OCI-LY1 (cell line): ENCODE measurements at regions not wholly inside any gene's neighbourhood (a gene's known extent, or its start where the extent isn't known, plus 50 kb on each side); places are given as distances from the start of the nearest gene placed in this dataset.

Source experiments
- H2AFZ ChIP-seq: fragments of 200-600 bp; sonication (generic), shearing (Covaris generic); 2 replicates; pipeline ENCODE4 v1.6.0; 2014; ENCODE audit warnings: antibody characterized with exemption, mild to moderate bottlenecking, low read length
- H3F3A ChIP-seq: fragments of 200-600 bp; sonication (generic), shearing (Covaris generic); 2 replicates; pipeline ENCODE4 v1.6.0; 2014; ENCODE audit warnings: mild to moderate bottlenecking, antibody characterized with exemption, low read length, moderate library complexity; ENCODE audit not compliant: insufficient read depth
- H3K27ac ChIP-seq: fragments of 200-600 bp; sonication (generic); 2 replicates; pipeline ENCODE4 v1.5.1; 2014; ENCODE audit warnings: low read length, mixed run types, mild to moderate bottlenecking, low read depth; ENCODE audit not compliant: poor library complexity, severe bottlenecking
- H3K27me3 ChIP-seq: fragments of 200-600 bp; sonication (generic); 2 replicates; pipeline ENCODE4 v1.6.0; 2014; ENCODE audit warnings: antibody characterized with exemption, mild to moderate bottlenecking, low read length, moderate library complexity; ENCODE audit not compliant: insufficient read depth
- H3K36me3 ChIP-seq: fragments of 200-600 bp; sonication (generic); 2 replicates; pipeline ENCODE4 v1.6.1; 2014; ENCODE audit warnings: mild to moderate bottlenecking, antibody characterized with exemption, low read length, moderate library complexity, mixed read lengths; ENCODE audit not compliant: insufficient read depth
- H3K4me1 ChIP-seq: fragments of 200-600 bp; sonication (generic); 2 replicates; pipeline ENCODE4 v1.5.1; 2014; ENCODE audit warnings: mild to moderate bottlenecking, low read length, moderate library complexity; ENCODE audit not compliant: insufficient read depth, severe bottlenecking
- H3K4me2 ChIP-seq: fragments of 200-600 bp; sonication (generic), shearing (Covaris generic); 2 replicates; pipeline ENCODE4 v1.6.1; 2014; ENCODE audit warnings: low read length
- H3K4me3 ChIP-seq: fragments of 200-600 bp; sonication (generic); 2 replicates; pipeline ENCODE4 v1.5.1; 2014; ENCODE audit warnings: low read length, low read depth, mild to moderate bottlenecking, mixed read lengths; ENCODE audit not compliant: poor library complexity, severe bottlenecking
- H3K79me2 ChIP-seq: fragments of 200-600 bp; shearing (Covaris generic); 2 replicates; pipeline ENCODE4 v1.6.1; 2016; ENCODE audit warnings: mixed run types, low read length, mixed read lengths; ENCODE audit not compliant: insufficient read depth
- H3K9ac ChIP-seq: fragments of 200-600 bp; sonication (generic), shearing (Covaris generic); 2 replicates; pipeline ENCODE4 v1.6.1; 2014; ENCODE audit warnings: mild to moderate bottlenecking, low read length, mixed read lengths
- H3K9me2 ChIP-seq: fragments of 200-600 bp; sonication (generic), shearing (Covaris generic); 2 replicates; pipeline ENCODE4 v1.6.1; 2014; ENCODE audit warnings: low read depth, mild to moderate bottlenecking, low read length, mixed read lengths
- H3K9me3 ChIP-seq: fragments of 200-600 bp; shearing (Covaris generic); 2 replicates; pipeline ENCODE4 v1.6.1; 2014; ENCODE audit warnings: low read length, mixed read lengths
- H4K20me1 ChIP-seq: fragments of 200-600 bp; sonication (generic), shearing (Covaris generic); 2 replicates; pipeline ENCODE4 v1.6.0; 2016; ENCODE audit warnings: mild to moderate bottlenecking, low read length; ENCODE audit not compliant: insufficient read depth
- CTCF ChIP-seq: fragments of 200-600 bp; sonication (generic), shearing (Covaris generic); IDR thresholded peaks from 2 replicates; pipeline ENCODE4 v1.5.1; 2017; ENCODE audit warnings: mild to moderate bottlenecking, antibody characterized with exemption, low read length, moderate library complexity, mixed read lengths
- EZH2 ChIP-seq: fragments of 200-600 bp; sonication (generic), shearing (Covaris generic); IDR thresholded peaks from 2 replicates; pipeline ENCODE4 v1.8.0; 2017; ENCODE audit warnings: borderline replicate concordance, mixed run types, mild to moderate bottlenecking, antibody characterized with exemption, low read length, moderate library complexity, mixed read lengths

GRCh38 chr10:131660427-131660826, 240.4 kb upstream of the PPP2R2D start:
- H3K36me3 ChIP-seq = no peaks in the 10 kb centered on the region
- H3K4me3 ChIP-seq = no peak overlapping the region
- no peaks in the 10 kb centered on the region for H3K79me2 ChIP-seq
- H4K20me1 ChIP-seq = no peaks in the 10 kb centered on the region
- H3K4me2 ChIP-seq = no peak overlapping the region
- no peak overlapping the region for H3K27ac ChIP-seq
- H3K9me3 ChIP-seq = no peaks in the 10 kb centered on the region
- no peaks in the 10 kb centered on the region for H3F3A ChIP-seq
- H2AFZ ChIP-seq = no peak overlapping the region
- H3K4me1 ChIP-seq = no peaks in the 10 kb centered on the region
- no peaks in the 10 kb centered on the region for H3K27me3 ChIP-seq
- TF ChIP-seq EZH2 (no peak), CTCF (no peak)
- H3K9ac ChIP-seq = no peak overlapping the region
- H3K9me2 ChIP-seq = no peaks in the 10 kb centered on the region

- H2AFZ ChIP-seq = no peak overlapping the region
- TF ChIP-seq EZH2 (no peak), CTCF (no peak)
- H3K9me3 ChIP-seq = no peaks in the 10 kb centered on the region
- H3K27me3 ChIP-seq = no peaks in the 10 kb centered on the region
- H3K36me3 ChIP-seq = no peaks in the 10 kb centered on the region
- H3K27ac ChIP-seq = no peak overlapping the region
- no peaks in the 10 kb centered on the region for H3K9me2 ChIP-seq
- H4K20me1 ChIP-seq = no peaks in the 10 kb centered on the region
- no peaks in the 10 kb centered on the region for H3K79me2 ChIP-seq
- no peaks in the 10 kb centered on the region for H3F3A ChIP-seq
- no peak overlapping the region for H3K9ac ChIP-seq
- H3K4me1 ChIP-seq = no peaks in the 10 kb centered on the region
- H3K4me3 ChIP-seq = no peak overlapping the region
- no peak overlapping the region for H3K4me2 ChIP-seq
Measured at GRCh38 chr10:131662851-131663250, 238.0 kb upstream of the PPP2R2D start.

GRCh38 chr10:131663351-131663750, 237.5 kb upstream of the PPP2R2D start:
- Histone ChIP-seq H2AFZ (no peak overlapping the region), H3K27ac (no peak overlapping the region), H3K9me2 (no peaks in the 10 kb centered on the region), H3K27me3 (no peaks in the 10 kb centered on the region), H3F3A (no peaks in the 10 kb centered on the region), H4K20me1 (no peaks in the 10 kb centered on the region), H3K4me1 (no peaks in the 10 kb centered on the region), H3K79me2 (no peaks in the 10 kb centered on the region), H3K36me3 (no peaks in the 10 kb centered on the region), H3K4me3 (no peak overlapping the region), H3K9me3 (no peaks in the 10 kb centered on the region), H3K4me2 (no peak overlapping the region), H3K9ac (no peak overlapping the region)
- TF ChIP-seq CTCF = no peak
- no peak for TF ChIP-seq EZH2
